DMS 273 treated with DMSO at 0.1 percent for 48 hours (cell line): ENCODE measurements at regions not wholly inside any gene's neighbourhood (a gene's known extent, or its start where the extent isn't known, plus 50 kb on each side); places are given as distances from the start of the nearest gene placed in this dataset.

Source experiments
- DNase-seq: peaks from one replicate; lab custom pipeline; 2025; lab: John Stamatoyannopoulos, UW

GRCh38 chr2:100192825-100193224, 50.4 kb upstream of the AFF3 start:
- DNase-seq, result no peak

GRCh38 chr2:100192300-100192699, 49.9 kb upstream of the AFF3 start:
- no peak for DNase-seq
